Daoy (cell line): ENCODE measurements at regions not wholly inside any gene's neighbourhood (a gene's known extent, or its start where the extent isn't known, plus 50 kb on each side); places are given as distances from the start of the nearest gene placed in this dataset.

Experiments
- DNase-seq: peaks from one replicate; pipeline ENCODE4 v3.0.0-alpha.2; 2015; ENCODE audit warnings: low read depth

GRCh38 chr10:94085766-94086437, 92.2 kb downstream of the PLCE1 start:
- no peak for DNase-seq

- peak; percentile 15 for DNase-seq
Observed at GRCh38 chr10:94088926-94089381, 95.2 kb downstream of the PLCE1 start.

GRCh38 chr10:94091649-94092048, 97.9 kb downstream of the PLCE1 start:
- no peak for DNase-seq

GRCh38 chr10:94092848-94093247, 99.1 kb downstream of the PLCE1 start:
- no peak for DNase-seq

GRCh38 chr10:94093286-94093905, 99.7 kb downstream of the PLCE1 start:
- DNase-seq: no peak

GRCh38 chr10:94094540-94094939, 100.8 kb downstream of the PLCE1 start:
- no peak for DNase-seq

- peak; percentile 39 for DNase-seq
Observed at GRCh38 chr10:94097656-94098055, 103.9 kb downstream of the PLCE1 start.

- DNase-seq: no peak
Observed at GRCh38 chr10:94098896-94099295, 105.2 kb downstream of the PLCE1 start.

- no peak for DNase-seq
Observed at GRCh38 chr10:94101894-94102293, 108.2 kb downstream of the PLCE1 start.

- DNase-seq: no peak
Observed at GRCh38 chr10:94102436-94102835, 108.7 kb downstream of the PLCE1 start.

GRCh38 chr10:94103192-94103591, 109.5 kb downstream of the PLCE1 start:
- DNase-seq: no peak

- DNase-seq: peak; percentile 22
Observed at GRCh38 chr10:94103801-94104221, 110.1 kb downstream of the PLCE1 start.

- peak; percentile 48 for DNase-seq
Observed at GRCh38 chr10:94104316-94105000, 110.7 kb downstream of the PLCE1 start.

GRCh38 chr10:94105226-94105625, 111.5 kb downstream of the PLCE1 start:
- no peak for DNase-seq

GRCh38 chr10:94107191-94107590, 113.5 kb downstream of the PLCE1 start:
- no peak for DNase-seq

- DNase-seq: peak; percentile 81
Observed at GRCh38 chr10:94108200-94108599, 114.5 kb downstream of the PLCE1 start.

GRCh38 chr10:94111367-94111766, 117.6 kb downstream of the PLCE1 start:
- no peak for DNase-seq

GRCh38 chr10:94112321-94112720, 118.6 kb downstream of the PLCE1 start:
- no peak for DNase-seq

- peak; percentile 47 for DNase-seq
Observed at GRCh38 chr10:94115725-94116124, 122.0 kb downstream of the PLCE1 start.

GRCh38 chr10:94116848-94117247, 123.1 kb downstream of the PLCE1 start:
- no peak for DNase-seq

- DNase-seq: no peak
Observed at GRCh38 chr10:94122211-94122610, 128.5 kb downstream of the PLCE1 start.

- DNase-seq: peak; percentile 60
Observed at GRCh38 chr10:94123258-94123995, 129.7 kb downstream of the PLCE1 start.
